ENCODE measurements at regions not wholly inside any gene's neighbourhood (a gene's known extent, or its start where the extent isn't known, plus 50 kb on each side); places are given as distances from the start of the nearest gene placed in this dataset.
"Not testable (repeated sequence)": the region's sequence is repeated elsewhere in the genome, so short reads cannot be mapped to it uniquely, and the experiment has no call there.

- DNase-seq = no peak
Measured at GRCh38 chr7:67486401-67486800, 489.8 kb downstream of the TYW1 start.

GRCh38 chr7:67487316-67487715, 490.7 kb downstream of the TYW1 start:
- DNase-seq = no peak

- no peak for DNase-seq
Measured at GRCh38 chr7:67489881-67490280, 493.2 kb downstream of the TYW1 start.

- no peak for DNase-seq
Measured at GRCh38 chr7:67493366-67493765, 496.7 kb downstream of the TYW1 start.

- no peak for DNase-seq
Measured at GRCh38 chr7:67496589-67496988, 500.0 kb downstream of the TYW1 start.

- not testable (repeated sequence) for DNase-seq
Measured at GRCh38 chr7:67497914-67498313, 501.3 kb downstream of the TYW1 start.

GRCh38 chr7:67502929-67503328, 506.3 kb downstream of the TYW1 start:
- no peak for DNase-seq

GRCh38 chr7:67505449-67505848, 508.8 kb downstream of the TYW1 start:
- no peak for DNase-seq

- DNase-seq = no peak
Measured at GRCh38 chr7:67512481-67512880, 515.8 kb downstream of the TYW1 start.

- DNase-seq = no peak
Measured at GRCh38 chr7:67518580-67518979, 521.9 kb downstream of the TYW1 start.

GRCh38 chr7:67519171-67519570, 522.5 kb downstream of the TYW1 start:
- no peak for DNase-seq

- DNase-seq = no peak
Measured at GRCh38 chr7:67522504-67522903, 525.9 kb downstream of the TYW1 start.

GRCh38 chr7:67523713-67524112, 527.1 kb downstream of the TYW1 start:
- no peak for DNase-seq

- DNase-seq = no peak
Measured at GRCh38 chr7:67525588-67525987, 529.0 kb downstream of the TYW1 start.

- DNase-seq = no peak
Measured at GRCh38 chr7:67535241-67535989, 538.8 kb downstream of the TYW1 start.

GRCh38 chr7:67542916-67543315, 546.3 kb downstream of the TYW1 start:
- DNase-seq = no peak

- no peak for DNase-seq
Measured at GRCh38 chr7:67547183-67547907, 550.7 kb downstream of the TYW1 start.

- DNase-seq = no peak
Measured at GRCh38 chr7:67549126-67549525, 552.5 kb downstream of the TYW1 start.

- DNase-seq = no peak
Measured at GRCh38 chr7:67550801-67551436, 554.3 kb downstream of the TYW1 start.

- DNase-seq = no peak
Measured at GRCh38 chr7:67552738-67553137, 556.1 kb downstream of the TYW1 start.

GRCh38 chr7:67553378-67553777, 556.7 kb downstream of the TYW1 start:
- DNase-seq = no peak

- no peak for DNase-seq
Measured at GRCh38 chr7:67554986-67555385, 558.4 kb downstream of the TYW1 start.

GRCh38 chr7:67564959-67565358, 568.3 kb downstream of the TYW1 start:
- no peak for DNase-seq

- DNase-seq = no peak
Measured at GRCh38 chr7:67566101-67566500, 569.5 kb downstream of the TYW1 start.
